ENCODE measurements at regions not wholly inside any gene's neighbourhood (a gene's known extent, or its start where the extent isn't known, plus 50 kb on each side); places are given as distances from the start of the nearest gene placed in this dataset.

GRCh38 chr10:24136070-24136469 is 72.9 kb upstream of the KIAA1217 start:
- TF ChIP-seq CTCF (IDR thresholded peaks at IDR 0.05) (no peak), REST (IDR thresholded peaks at IDR 0.05; ENCODE audit: insufficient read depth in 1 of 2, low read depth in 2 of 2, low read length in 1 of 2) (no peak), SIN3A (IDR thresholded peaks at IDR 0.05; ENCODE audit: borderline replicate concordance, insufficient read depth, low read depth, low read length) (no peak), POLR2AphosphoS5 (IDR thresholded peaks at IDR 0.05; ENCODE audit: low read depth, low read length) (no peak), TCF7L2 (IDR thresholded peaks at IDR 0.05; ENCODE audit: low read depth, low read length) (no peak)
